ENCODE measurements at regions not wholly inside any gene's neighbourhood (a gene's known extent, or its start where the extent isn't known, plus 50 kb on each side); places are given as distances from the start of the nearest gene placed in this dataset.

DNA sequence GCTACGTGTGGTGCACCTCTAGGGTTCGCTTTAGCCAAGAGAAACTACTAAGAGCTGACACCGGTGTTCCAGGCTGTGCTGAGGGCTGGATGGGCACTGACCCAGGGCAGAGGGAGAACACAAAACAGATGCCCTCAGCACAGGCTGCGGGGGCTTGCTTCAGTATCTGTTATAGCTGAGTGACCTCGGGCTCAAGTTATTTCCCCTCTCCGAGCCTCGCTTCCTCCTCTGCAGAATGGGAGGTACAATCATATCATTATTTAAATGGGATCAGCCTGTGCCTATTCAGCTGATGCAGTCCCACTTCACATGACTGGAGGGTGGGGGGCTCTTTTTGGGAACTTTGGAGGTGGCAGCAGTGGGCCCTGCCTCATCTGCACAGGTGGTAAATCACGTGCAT lies 156.1 kb upstream of the APCDD1 start:
- TF ChIP-seq, protein P1, sequence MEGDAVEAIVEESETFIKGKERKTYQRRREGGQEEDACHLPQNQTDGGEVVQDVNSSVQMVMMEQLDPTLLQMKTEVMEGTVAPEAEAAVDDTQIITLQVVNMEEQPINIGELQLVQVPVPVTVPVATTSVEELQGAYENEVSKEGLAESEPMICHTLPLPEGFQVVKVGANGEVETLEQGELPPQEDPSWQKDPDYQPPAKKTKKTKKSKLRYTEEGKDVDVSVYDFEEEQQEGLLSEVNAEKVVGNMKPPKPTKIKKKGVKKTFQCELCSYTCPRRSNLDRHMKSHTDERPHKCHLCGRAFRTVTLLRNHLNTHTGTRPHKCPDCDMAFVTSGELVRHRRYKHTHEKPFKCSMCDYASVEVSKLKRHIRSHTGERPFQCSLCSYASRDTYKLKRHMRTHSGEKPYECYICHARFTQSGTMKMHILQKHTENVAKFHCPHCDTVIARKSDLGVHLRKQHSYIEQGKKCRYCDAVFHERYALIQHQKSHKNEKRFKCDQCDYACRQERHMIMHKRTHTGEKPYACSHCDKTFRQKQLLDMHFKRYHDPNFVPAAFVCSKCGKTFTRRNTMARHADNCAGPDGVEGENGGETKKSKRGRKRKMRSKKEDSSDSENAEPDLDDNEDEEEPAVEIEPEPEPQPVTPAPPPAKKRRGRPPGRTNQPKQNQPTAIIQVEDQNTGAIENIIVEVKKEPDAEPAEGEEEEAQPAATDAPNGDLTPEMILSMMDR (IDR thresholded peaks at IDR 0.05 in 2 of 3, conservative IDR thresholded peaks at IDR 0.05 in 1 of 3; ENCODE audit: borderline replicate concordance in 1 of 3, insufficient read depth in 1 of 3, low read depth in 2 of 3, low read length in 2 of 3), result no peak
- no peak for TF ChIP-seq EZH2phosphoT487 (IDR thresholded peaks at IDR 0.05; ENCODE audit: borderline replicate concordance)
- no peak for TF ChIP-seq POLR2A (IDR thresholded peaks at IDR 0.05; ENCODE audit: borderline replicate concordance, extremely low read depth, insufficient read depth, insufficient read length)
- no peak for TF ChIP-seq EZH2 (IDR thresholded peaks at IDR 0.05)
- no peak for TF ChIP-seq POLR2AphosphoS5 (IDR thresholded peaks at IDR 0.05; ENCODE audit: low read depth, low read length)
- TF ChIP-seq CEBPB (IDR thresholded peaks at IDR 0.05; ENCODE audit: low read depth), result no peak
- TF ChIP-seq YY1 (IDR thresholded peaks at IDR 0.05; ENCODE audit: extremely low read depth, insufficient replicate concordance, low read depth, low read length), result no peak

All from HCT116 (cell line).